Hepatocyte (in vitro differentiated cells): ENCODE measurements at regions not wholly inside any gene's neighbourhood (a gene's known extent, or its start where the extent isn't known, plus 50 kb on each side); places are given as distances from the start of the nearest gene placed in this dataset.

Experiments
- EZH2 ChIP-seq: fragments of 200-600 bp; sonication (generic); IDR thresholded peaks from 2 replicates; pipeline ENCODE4 v1.6.1; 2016; ENCODE audit warnings: antibody characterized with exemption, mild to moderate bottlenecking, borderline replicate concordance
- EZH2phosphoT487 ChIP-seq: fragments of 200-600 bp; sonication (generic); IDR thresholded peaks from one replicate; pipeline ENCODE4 v1.6.1; 2018; ENCODE audit warnings: antibody characterized with exemption, mild to moderate bottlenecking, low read depth, moderate library complexity; ENCODE audit not compliant: unreplicated experiment, severe bottlenecking
- TF ChIP-seq, protein P1 (sequence below): fragments of 200-600 bp; sonication (generic); IDR thresholded peaks from 2 replicates; pipeline ENCODE4 v1.5.1; 2016; ENCODE audit warnings: antibody characterized with exemption, mild to moderate bottlenecking; ENCODE audit not compliant: poor library complexity

DNA sequence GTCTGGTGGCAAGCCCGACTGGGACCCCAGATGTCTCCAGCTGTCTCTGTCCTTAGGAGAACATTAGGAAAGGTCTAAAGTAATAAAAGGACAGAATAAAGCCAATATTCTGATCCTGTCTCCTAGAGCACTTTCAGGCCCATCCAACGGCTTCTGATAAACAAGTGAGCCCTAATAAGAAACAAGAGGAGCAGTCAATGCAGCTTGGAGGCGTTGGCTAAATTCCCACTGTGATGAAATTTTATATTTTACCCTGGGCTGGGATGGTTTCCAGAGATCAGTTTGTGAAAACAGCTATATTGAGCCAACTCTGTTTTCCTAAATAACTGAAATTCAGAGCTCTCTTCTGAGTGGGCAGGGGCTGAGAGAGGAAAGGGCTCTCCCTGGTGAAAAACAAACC lies 55.5 kb upstream of the SRRM4 start:
- TF ChIP-seq EZH2 = no peak
- TF ChIP-seq, protein P1, sequence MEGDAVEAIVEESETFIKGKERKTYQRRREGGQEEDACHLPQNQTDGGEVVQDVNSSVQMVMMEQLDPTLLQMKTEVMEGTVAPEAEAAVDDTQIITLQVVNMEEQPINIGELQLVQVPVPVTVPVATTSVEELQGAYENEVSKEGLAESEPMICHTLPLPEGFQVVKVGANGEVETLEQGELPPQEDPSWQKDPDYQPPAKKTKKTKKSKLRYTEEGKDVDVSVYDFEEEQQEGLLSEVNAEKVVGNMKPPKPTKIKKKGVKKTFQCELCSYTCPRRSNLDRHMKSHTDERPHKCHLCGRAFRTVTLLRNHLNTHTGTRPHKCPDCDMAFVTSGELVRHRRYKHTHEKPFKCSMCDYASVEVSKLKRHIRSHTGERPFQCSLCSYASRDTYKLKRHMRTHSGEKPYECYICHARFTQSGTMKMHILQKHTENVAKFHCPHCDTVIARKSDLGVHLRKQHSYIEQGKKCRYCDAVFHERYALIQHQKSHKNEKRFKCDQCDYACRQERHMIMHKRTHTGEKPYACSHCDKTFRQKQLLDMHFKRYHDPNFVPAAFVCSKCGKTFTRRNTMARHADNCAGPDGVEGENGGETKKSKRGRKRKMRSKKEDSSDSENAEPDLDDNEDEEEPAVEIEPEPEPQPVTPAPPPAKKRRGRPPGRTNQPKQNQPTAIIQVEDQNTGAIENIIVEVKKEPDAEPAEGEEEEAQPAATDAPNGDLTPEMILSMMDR = no peak
- TF ChIP-seq EZH2phosphoT487 = no peak
